ENCODE measurements at regions not wholly inside any gene's neighbourhood (a gene's known extent, or its start where the extent isn't known, plus 50 kb on each side); places are given as distances from the start of the nearest gene placed in this dataset.

GRCh38 chr2:153391131-153391530, 87.4 kb downstream of the RPRM start:
- TF ChIP-seq EP300 (IDR thresholded peaks at IDR 0.05) (no peak), CTCF (IDR thresholded peaks at IDR 0.05) (no peak)
